Astrocyte (in vitro differentiated cells and primary cell): ENCODE measurements at regions not wholly inside any gene's neighbourhood (a gene's known extent, or its start where the extent isn't known, plus 50 kb on each side); places are given as distances from the start of the nearest gene placed in this dataset.

Source experiments
- DNase-seq: peaks from one replicate; pipeline ENCODE4 v3.0.0-alpha.2; 2010; ENCODE audit warnings: low read depth
- FAIRE-seq: peaks from 2 replicates; lab custom pipeline; 2011; peaks lifted over from hg19 to GRCh38; lab: Jason Lieb, UNC
- H2AFZ ChIP-seq: 2 replicates; pipeline ENCODE4 v1.6.0; 2012; ENCODE audit warnings: low read depth, low read length, inconsistent platforms
- H3K27ac ChIP-seq: 2 replicates; pipeline ENCODE4 v1.5.1; 2011; ENCODE audit warnings: low read depth, low read length, inconsistent platforms
- H3K27me3 ChIP-seq: 2 replicates; pipeline ENCODE4 v1.6.0; 2011; ENCODE audit warnings: low read length, inconsistent platforms; ENCODE audit not compliant: insufficient read depth
- H3K36me3 ChIP-seq: 2 replicates; pipeline ENCODE4 v1.5.1; 2011; ENCODE audit warnings: low read length, inconsistent platforms; ENCODE audit not compliant: insufficient read depth
- H3K4me1 ChIP-seq: 2 replicates; pipeline ENCODE4 v1.5.1; 2011; ENCODE audit warnings: low read length, inconsistent platforms; ENCODE audit not compliant: insufficient read depth
- H3K4me2 ChIP-seq: 2 replicates; pipeline ENCODE4 v1.6.0; 2012; ENCODE audit warnings: low read length, inconsistent platforms
- H3K4me3 ChIP-seq: 2 replicates; pipeline ENCODE4 v1.5.1; 2011; ENCODE audit warnings: low read depth, mild to moderate bottlenecking, low read length, inconsistent platforms; ENCODE audit not compliant: insufficient read depth
- H3K79me2 ChIP-seq: 2 replicates; pipeline ENCODE4 v1.6.0; 2012; ENCODE audit warnings: mild to moderate bottlenecking, low read length, inconsistent platforms; ENCODE audit not compliant: insufficient read depth
- H3K9ac ChIP-seq: 2 replicates; pipeline ENCODE4 v1.6.0; 2012; ENCODE audit warnings: mild to moderate bottlenecking, low read length, inconsistent platforms
- H3K9me3 ChIP-seq: 2 replicates; pipeline ENCODE4 v1.5.1; 2012; ENCODE audit warnings: low read depth, mild to moderate bottlenecking, low read length, inconsistent platforms; ENCODE audit not compliant: insufficient read depth
- H4K20me1 ChIP-seq: 2 replicates; pipeline ENCODE4 v1.6.0; 2012; ENCODE audit warnings: low read length, inconsistent platforms; ENCODE audit not compliant: insufficient read depth
- H3K27ac Mint-ChIP-seq: one replicate; pipeline ENCODE4 v1.8.0; 2021; ENCODE audit warnings: mild to moderate bottlenecking, mixed read lengths; ENCODE audit not compliant: unreplicated experiment
- H3K27me3 Mint-ChIP-seq: one replicate; pipeline ENCODE4 v1.8.0; 2021; ENCODE audit warnings: low read depth, mixed read lengths; ENCODE audit not compliant: unreplicated experiment
- H3K36me3 Mint-ChIP-seq: one replicate; pipeline ENCODE4 v1.8.0; 2021; ENCODE audit warnings: low read depth, mixed read lengths; ENCODE audit not compliant: unreplicated experiment
- H3K4me1 Mint-ChIP-seq: one replicate; pipeline ENCODE4 v1.8.0; 2021; ENCODE audit warnings: low read depth, mixed read lengths; ENCODE audit not compliant: unreplicated experiment
- H3K4me3 Mint-ChIP-seq: one replicate; pipeline ENCODE4 v1.8.0; 2021; ENCODE audit warnings: mild to moderate bottlenecking, moderate library complexity, mixed read lengths; ENCODE audit not compliant: unreplicated experiment
- H3K9me3 Mint-ChIP-seq: one replicate; pipeline ENCODE4 v1.8.0; 2021; ENCODE audit warnings: mild to moderate bottlenecking, mixed read lengths; ENCODE audit not compliant: unreplicated experiment
- EZH2 ChIP-seq: IDR thresholded peaks from 2 replicates; pipeline ENCODE4 v1.6.1; 2012; ENCODE audit warnings: mild to moderate bottlenecking, low read length, inconsistent platforms; ENCODE audit not compliant: insufficient read depth
- TF ChIP-seq, protein P1 (sequence below): IDR thresholded peaks from 2 replicates; pipeline ENCODE4 v1.5.1; 2011; ENCODE audit warnings: low read depth, mild to moderate bottlenecking, inconsistent platforms, low read length, moderate library complexity; ENCODE audit not compliant: insufficient read depth

GRCh38 chr14:61994589-61994988 lies 232.4 kb downstream of the SNAPC1 start:
- FAIRE-seq, result no peak
- H3K4me3 Mint-ChIP-seq, result no peak overlapping the region

GRCh38 chr14:61996753-61997152 lies 234.5 kb downstream of the SNAPC1 start:
- H3K9me3 Mint-ChIP-seq, result no peaks in the 10 kb centered on the region
- no peak for FAIRE-seq
- Histone ChIP-seq H3K4me2 (no peak overlapping the region), H3K4me1 (no peaks in the 10 kb centered on the region), H4K20me1 (no peaks in the 10 kb centered on the region), H3K9me3 (no peaks in the 10 kb centered on the region), H3K4me3 (no peak overlapping the region), H3K27me3 (no peaks in the 10 kb centered on the region), H3K27ac (no peak overlapping the region), H2AFZ (no peak overlapping the region), H3K9ac (no peak overlapping the region), H3K79me2 (no peaks in the 10 kb centered on the region), H3K36me3 (no peaks in the 10 kb centered on the region)
- no peak for DNase-seq
- H3K27ac Mint-ChIP-seq, result no peak overlapping the region
- no peak for TF ChIP-seq EZH2
- TF ChIP-seq, protein P1, sequence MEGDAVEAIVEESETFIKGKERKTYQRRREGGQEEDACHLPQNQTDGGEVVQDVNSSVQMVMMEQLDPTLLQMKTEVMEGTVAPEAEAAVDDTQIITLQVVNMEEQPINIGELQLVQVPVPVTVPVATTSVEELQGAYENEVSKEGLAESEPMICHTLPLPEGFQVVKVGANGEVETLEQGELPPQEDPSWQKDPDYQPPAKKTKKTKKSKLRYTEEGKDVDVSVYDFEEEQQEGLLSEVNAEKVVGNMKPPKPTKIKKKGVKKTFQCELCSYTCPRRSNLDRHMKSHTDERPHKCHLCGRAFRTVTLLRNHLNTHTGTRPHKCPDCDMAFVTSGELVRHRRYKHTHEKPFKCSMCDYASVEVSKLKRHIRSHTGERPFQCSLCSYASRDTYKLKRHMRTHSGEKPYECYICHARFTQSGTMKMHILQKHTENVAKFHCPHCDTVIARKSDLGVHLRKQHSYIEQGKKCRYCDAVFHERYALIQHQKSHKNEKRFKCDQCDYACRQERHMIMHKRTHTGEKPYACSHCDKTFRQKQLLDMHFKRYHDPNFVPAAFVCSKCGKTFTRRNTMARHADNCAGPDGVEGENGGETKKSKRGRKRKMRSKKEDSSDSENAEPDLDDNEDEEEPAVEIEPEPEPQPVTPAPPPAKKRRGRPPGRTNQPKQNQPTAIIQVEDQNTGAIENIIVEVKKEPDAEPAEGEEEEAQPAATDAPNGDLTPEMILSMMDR, result no peak
- no peaks in the 10 kb centered on the region for H3K4me1 Mint-ChIP-seq
- no peak overlapping the region for H3K4me3 Mint-ChIP-seq
- H3K27me3 Mint-ChIP-seq, result no peaks in the 10 kb centered on the region
- H3K36me3 Mint-ChIP-seq, result no peaks in the 10 kb centered on the region

More at GRCh38 chr14:61994589-61994988, 232.4 kb downstream of the SNAPC1 start:
- no peaks in the 10 kb centered on the region for H3K27me3 ChIP-seq
- no peaks in the 10 kb centered on the region for H4K20me1 ChIP-seq
- DNase-seq, result no peak
- no peaks in the 10 kb centered on the region for H3K4me1 ChIP-seq
- Mint-ChIP-seq H3K36me3 (no peaks in the 10 kb centered on the region), H3K4me1 (no peaks in the 10 kb centered on the region), H3K27ac (no peak overlapping the region), H3K9me3 (no peaks in the 10 kb centered on the region), H3K27me3 (no peaks in the 10 kb centered on the region)
- no peaks in the 10 kb centered on the region for H3K9me3 ChIP-seq
- no peak for TF ChIP-seq EZH2
- TF ChIP-seq, protein P1, result no peak
- H3K4me3 ChIP-seq, result no peak overlapping the region
- no peak overlapping the region for H3K9ac ChIP-seq
- H3K79me2 ChIP-seq, result no peaks in the 10 kb centered on the region
- H3K27ac ChIP-seq, result no peak overlapping the region
- no peaks in the 10 kb centered on the region for H3K36me3 ChIP-seq
- H3K4me2 ChIP-seq, result no peak overlapping the region
- no peak overlapping the region for H2AFZ ChIP-seq

DNA sequence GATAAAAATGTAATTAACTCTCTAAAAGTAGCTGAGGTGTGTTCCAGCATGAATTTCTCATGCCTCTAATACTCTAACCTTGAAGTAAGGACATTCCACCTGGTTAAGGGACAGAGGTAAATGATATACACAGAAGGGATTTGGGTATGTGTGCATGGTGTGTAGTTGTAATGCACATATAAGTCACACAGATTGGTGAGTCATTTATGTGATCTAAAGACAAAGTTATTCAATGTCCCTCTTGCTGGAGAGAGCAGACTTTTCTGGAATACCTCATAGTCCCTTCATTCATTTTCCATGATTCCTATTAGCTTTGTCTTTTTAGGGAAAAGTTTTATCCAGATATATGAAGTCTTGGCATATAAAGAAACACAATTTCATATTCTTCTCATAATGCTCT lies 234.9 kb downstream of the SNAPC1 start:
- no peak overlapping the region for H3K4me3 ChIP-seq
- no peaks in the 10 kb centered on the region for H3K36me3 ChIP-seq
- Mint-ChIP-seq H3K36me3 (no peaks in the 10 kb centered on the region), H3K27me3 (no peaks in the 10 kb centered on the region), H3K9me3 (no peaks in the 10 kb centered on the region), H3K4me3 (no peak overlapping the region), H3K4me1 (no peaks in the 10 kb centered on the region), H3K27ac (no peak overlapping the region)
- H3K27ac ChIP-seq, result no peak overlapping the region
- FAIRE-seq (no peak), DNase-seq (no peak)
- H3K27me3 ChIP-seq, result no peaks in the 10 kb centered on the region
- H2AFZ ChIP-seq, result no peak overlapping the region
- H3K4me2 ChIP-seq, result no peak overlapping the region
- H3K79me2 ChIP-seq, result no peaks in the 10 kb centered on the region
- H4K20me1 ChIP-seq, result no peaks in the 10 kb centered on the region
- H3K9me3 ChIP-seq, result no peaks in the 10 kb centered on the region
- TF ChIP-seq, protein P1, result no peak
- no peak for TF ChIP-seq EZH2
- H3K4me1 ChIP-seq, result no peaks in the 10 kb centered on the region
- no peak overlapping the region for H3K9ac ChIP-seq
